Gastroesophageal sphincter (tissue), 3 donors: ENCODE measurements at regions not wholly inside any gene's neighbourhood (a gene's known extent, or its start where the extent isn't known, plus 50 kb on each side); places are given as distances from the start of the nearest gene placed in this dataset.

Experiments used
- CTCF ChIP-seq, 4 experiments: fragments of 200-600 bp in 2 of 4; fragments of 450-650 bp in 2 of 4; sonication (generic) in 1 of 4; IDR thresholded peaks; one replicate each; pipeline ENCODE4 v1.5.1; 2017 to 2019; ENCODE audit warnings: antibody characterized with exemption in 4 of 4, mild to moderate bottlenecking in 2 of 4, moderate library complexity in 2 of 4
- EP300 ChIP-seq: sonication (generic); formaldehyde crosslinking; IDR thresholded peaks from one replicate; pipeline ENCODE4 v1.6.1; 2017; ENCODE audit warnings: antibody characterized with exemption, mild to moderate bottlenecking

GRCh38 chr5:141732417-141732816, 50.4 kb upstream of the ARAP3 start:
- TF ChIP-seq CTCF (IDR thresholded peaks at IDR 0.05) (no peak), EP300 (no peak)
